Prostate gland (tissue), 2 donors: ENCODE measurements at regions not wholly inside any gene's neighbourhood (a gene's known extent, or its start where the extent isn't known, plus 50 kb on each side); places are given as distances from the start of the nearest gene placed in this dataset.

Experiments used
- CTCF ChIP-seq, 4 experiments: fragments of 200-600 bp in 2 of 4; fragments of 450-650 bp in 2 of 4; sonication (generic) in 2 of 4; IDR thresholded peaks; 1 replicate in 3 of 4; 2 replicates in 1 of 4; pipeline ENCODE4 v1.5.1; 2016 to 2019; ENCODE audit warnings: antibody characterized with exemption in 4 of 4, mild to moderate bottlenecking in 2 of 4, moderate library complexity in 2 of 4
- POLR2A ChIP-seq: fragments of 450-650 bp; IDR thresholded peaks from one replicate; pipeline ENCODE4 v1.6.1; 2016; ENCODE audit warnings: antibody characterized with exemption, mild to moderate bottlenecking

- TF ChIP-seq CTCF (IDR thresholded peaks at IDR 0.05) (no peak), POLR2A (no peak)
These were observed 149.2 kb downstream of the BCOR start for GRCh38 chrX:39948582-39948981.
